ENCODE measurements at regions not wholly inside any gene's neighbourhood (a gene's known extent, or its start where the extent isn't known, plus 50 kb on each side); places are given as distances from the start of the nearest gene placed in this dataset.

DNA sequence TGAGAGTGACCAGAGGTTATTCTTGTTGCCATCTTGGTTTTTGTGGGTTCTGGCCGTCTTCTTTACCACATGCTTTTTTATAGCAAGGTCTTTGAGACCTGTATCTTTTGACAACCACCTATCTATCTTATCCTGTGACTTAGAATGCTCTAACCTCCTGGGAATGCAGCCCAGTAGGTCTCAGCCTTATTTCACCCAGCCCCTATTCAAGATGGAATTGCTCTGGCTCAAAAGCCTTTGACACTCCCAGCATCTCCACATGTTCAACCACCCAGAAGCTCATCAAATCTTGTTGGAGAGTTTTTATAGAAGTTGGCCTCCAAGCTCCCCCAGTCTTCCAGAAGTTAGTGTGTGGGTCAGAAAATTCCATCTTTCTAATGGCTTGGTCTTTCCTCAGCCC is 464.3 kb upstream of the NRP1 start:
- intact Hi-C loops (cut with DNase I; ENCODE audit: low total_unique reads): no loop called here
- DNase-seq (ENCODE audit: low spot score in 2 of 2): no peak
- whole genome bisulfite sequencing, 2 donors: 80 to 100% methylated on average over 1 of the region's 1 CpG
- H3K4me3 ChIP-seq (ENCODE audit: low read depth, poor library complexity, severe bottlenecking): no peak overlapping the region
- TF ChIP-seq CTCF (IDR thresholded peaks at IDR 0.05): no peak
- TF ChIP-seq POLR2A (IDR thresholded peaks at IDR 0.05): no peak

- 92 to 97% methylated on average over 2 of the region's 2 CpGs for WGBS, 2 donors
- no peak for DNase-seq (ENCODE audit: low spot score in 2 of 2)
- H3K4me3 ChIP-seq (ENCODE audit: low read depth, poor library complexity, severe bottlenecking): no peak overlapping the region
- TF ChIP-seq CTCF (IDR thresholded peaks at IDR 0.05) (no peak), POLR2A (IDR thresholded peaks at IDR 0.05) (no peak)
- intact Hi-C loops (cut with DNase I; ENCODE audit: low total_unique reads): no loop called here
Observed at GRCh38 chr10:33796680-33797079, 462.2 kb upstream of the NRP1 start.

- H3K4me3 ChIP-seq (ENCODE audit: low read depth, poor library complexity, severe bottlenecking): no peak overlapping the region
- intact Hi-C loops (cut with DNase I; ENCODE audit: low total_unique reads): no loop called here
Observed at GRCh38 chr10:33795529-33795928, 461.1 kb upstream of the NRP1 start.

DNA sequence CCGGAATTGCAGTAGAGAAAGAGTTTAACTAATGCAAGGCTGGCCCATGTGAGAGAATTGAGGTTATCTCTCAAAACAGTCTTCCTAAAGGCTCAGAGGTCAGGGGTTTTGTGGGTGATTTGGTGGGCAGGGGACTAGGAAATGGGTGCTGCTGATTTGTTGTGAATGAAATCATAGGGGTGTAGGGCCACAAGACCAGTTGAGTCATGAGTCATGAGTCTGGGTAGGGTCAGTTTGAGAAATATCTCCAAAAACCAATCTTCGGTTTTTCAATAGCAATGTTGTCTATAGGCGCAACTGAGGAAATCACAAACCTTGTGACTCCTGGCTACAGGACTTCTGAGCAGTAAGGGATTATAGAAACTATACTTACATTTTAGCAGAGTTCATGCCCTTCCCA is 460.0 kb upstream of the NRP1 start:
- intact Hi-C loops (cut with DNase I; ENCODE audit: low total_unique reads): no loop called here
- DNase-seq (ENCODE audit: low spot score in 2 of 2): no peak
- WGBS, 2 donors: 61 to 74% methylated on average over 3 of the region's 3 CpGs
- no peak for TF ChIP-seq POLR2A (IDR thresholded peaks at IDR 0.05)
- TF ChIP-seq CTCF (IDR thresholded peaks at IDR 0.05): no peak
- H3K4me3 ChIP-seq (ENCODE audit: low read depth, poor library complexity, severe bottlenecking): no peak overlapping the region

More at GRCh38 chr10:33795529-33795928, 461.1 kb upstream of the NRP1 start:
- TF ChIP-seq CTCF (IDR thresholded peaks at IDR 0.05) (no peak), POLR2A (IDR thresholded peaks at IDR 0.05) (no peak)
- DNase-seq (ENCODE audit: low spot score in 2 of 2): no peak

GRCh38 chr10:33793793-33794192 is 459.3 kb upstream of the NRP1 start:
- DNase-seq (ENCODE audit: low spot score in 2 of 2): no peak
- no peak for TF ChIP-seq POLR2A (IDR thresholded peaks at IDR 0.05)
- TF ChIP-seq CTCF (IDR thresholded peaks at IDR 0.05): no peak
- H3K4me3 ChIP-seq (ENCODE audit: low read depth, poor library complexity, severe bottlenecking): no peak overlapping the region
- 67 to 91% methylated on average over 2 of the region's 2 CpGs for WGBS, 2 donors
- intact Hi-C loops (cut with DNase I; ENCODE audit: low total_unique reads): no loop called here

GRCh38 chr10:33791272-33791660 is 456.8 kb upstream of the NRP1 start:
- intact Hi-C loops (cut with DNase I; ENCODE audit: low total_unique reads): no loop called here
- 73 to 79% methylated on average over 5 of the region's 5 CpGs for WGBS, 2 donors
- TF ChIP-seq CTCF (IDR thresholded peaks at IDR 0.05) (no peak), POLR2A (IDR thresholded peaks at IDR 0.05) (no peak)
- no peak for DNase-seq (ENCODE audit: low spot score in 2 of 2)
- H3K4me3 ChIP-seq (ENCODE audit: low read depth, poor library complexity, severe bottlenecking): no peak overlapping the region
